A673 (cell line): ENCODE measurements at regions not wholly inside any gene's neighbourhood (a gene's known extent, or its start where the extent isn't known, plus 50 kb on each side); places are given as distances from the start of the nearest gene placed in this dataset.

Experiments
- CTCF ChIP-seq: fragments of 300-800, 200-600 bp; sonication (generic); conservative IDR thresholded peaks from 2 replicates; pipeline ENCODE4 v1.5.1; 2017; ENCODE audit warnings: low read depth, mild to moderate bottlenecking, antibody characterized with exemption, low read length, moderate library complexity, mixed read lengths
- EZH2 ChIP-seq: fragments of 200-600 bp; sonication (generic); IDR thresholded peaks from 2 replicates; pipeline ENCODE4 v1.6.1; 2017; ENCODE audit warnings: borderline replicate concordance, low read depth, mild to moderate bottlenecking, mixed read lengths, antibody characterized with exemption, low read length; ENCODE audit not compliant: poor library complexity, severe bottlenecking

GRCh38 chr11:13883042-13883441 is 79.5 kb upstream of the SPON1 start:
- TF ChIP-seq CTCF: no peak
- no peak for TF ChIP-seq EZH2
